Esophagus muscularis mucosa (tissue), 3 donors: ENCODE measurements at regions not wholly inside any gene's neighbourhood (a gene's known extent, or its start where the extent isn't known, plus 50 kb on each side); places are given as distances from the start of the nearest gene placed in this dataset.

Experiments used
- CTCF ChIP-seq, 3 experiments: fragments of 200-600 bp in 2 of 3; fragments of 450-650 bp in 1 of 3; sonication (generic) in 2 of 3; IDR thresholded peaks; one replicate each; pipeline ENCODE4 v1.5.1; 2017 to 2019; ENCODE audit warnings: antibody characterized with exemption in 3 of 3, mild to moderate bottlenecking in 2 of 3, moderate library complexity in 1 of 3
- POLR2A ChIP-seq: fragments of 450-650 bp; IDR thresholded peaks from one replicate; pipeline ENCODE4 v1.6.1; 2017; ENCODE audit warnings: antibody characterized with exemption, moderate library complexity, mild to moderate bottlenecking, low read depth

- TF ChIP-seq CTCF (IDR thresholded peaks at IDR 0.05), result no peak
- no peak for TF ChIP-seq POLR2A
Measured at GRCh38 chr1:187294421-187295201, 465.9 kb downstream of the PLA2G4A start.
